HFF-Myc (cell line): ENCODE measurements at regions not wholly inside any gene's neighbourhood (a gene's known extent, or its start where the extent isn't known, plus 50 kb on each side); places are given as distances from the start of the nearest gene placed in this dataset.
"Not testable (repeated sequence)": the region's sequence is repeated elsewhere in the genome, so short reads cannot be mapped to it uniquely, and the experiment has no call there.

Source experiments
- DNase-seq: peaks from one replicate; pipeline ENCODE4 v3.0.0-alpha.2; 2011; ENCODE audit warnings: low read depth; ENCODE audit errors: extremely low read depth
- H3K4me3 ChIP-seq: replicated peaks from 2 replicates; pipeline ENCODE4 v1.5.1; 2011; ENCODE audit warnings: low read depth, mild to moderate bottlenecking, control low read depth, low read length

DNA sequence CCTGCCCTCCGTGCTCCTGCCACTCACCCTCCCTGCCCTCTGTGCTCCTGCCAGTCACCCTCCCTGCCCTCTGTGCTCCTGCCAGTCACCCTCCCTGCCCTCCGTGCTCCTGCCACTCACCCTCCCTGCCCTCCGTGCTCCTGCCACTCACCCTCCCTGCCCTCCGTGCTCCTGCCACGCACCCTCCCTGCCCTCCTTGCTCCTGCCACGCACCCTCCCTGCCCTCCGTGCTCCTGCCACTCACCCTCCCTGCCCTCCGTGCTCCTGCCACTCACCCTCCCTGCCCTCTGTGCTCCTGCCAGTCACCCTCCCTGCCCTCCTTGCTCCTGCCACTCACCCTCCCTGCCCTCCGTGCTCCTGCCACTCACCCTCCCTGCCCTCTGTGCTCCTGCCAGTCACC lies 145.4 kb upstream of the ZNF469 start:
- not testable (repeated sequence) for H3K4me3 ChIP-seq, DNase-seq

DNA sequence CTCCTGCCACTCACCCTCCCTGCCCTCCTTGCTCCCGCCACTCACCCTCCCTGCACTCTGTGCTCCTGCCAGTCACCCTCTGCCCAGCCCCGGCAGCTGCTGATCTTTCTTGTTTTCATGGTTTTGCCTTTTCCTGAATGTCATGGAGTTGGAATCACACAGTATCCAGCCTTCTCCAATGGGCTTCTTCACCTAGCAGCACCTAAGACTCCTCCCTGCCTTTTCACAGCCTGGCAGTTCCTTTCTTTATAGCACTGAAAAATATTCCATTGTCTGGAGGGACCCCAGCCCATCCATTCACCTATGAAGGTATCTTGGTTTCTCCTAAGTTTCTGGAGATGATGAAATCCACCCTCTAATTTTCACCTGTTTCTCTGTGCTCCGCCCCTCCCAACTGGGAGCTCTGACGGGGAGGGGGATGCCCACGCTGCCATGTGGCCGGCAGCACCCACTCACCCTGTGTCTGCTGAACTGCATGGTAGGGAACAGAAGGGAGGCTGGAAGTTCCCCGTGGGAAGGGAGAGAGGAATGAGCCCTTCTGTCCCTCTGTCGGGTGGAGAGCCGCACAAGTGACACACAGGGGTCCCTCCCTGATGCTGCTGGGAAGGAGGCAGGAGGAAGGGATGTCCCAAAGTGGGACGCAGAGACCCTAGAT lies 144.9 kb upstream of the ZNF469 start:
- not testable (repeated sequence) for H3K4me3 ChIP-seq, DNase-seq

DNA sequence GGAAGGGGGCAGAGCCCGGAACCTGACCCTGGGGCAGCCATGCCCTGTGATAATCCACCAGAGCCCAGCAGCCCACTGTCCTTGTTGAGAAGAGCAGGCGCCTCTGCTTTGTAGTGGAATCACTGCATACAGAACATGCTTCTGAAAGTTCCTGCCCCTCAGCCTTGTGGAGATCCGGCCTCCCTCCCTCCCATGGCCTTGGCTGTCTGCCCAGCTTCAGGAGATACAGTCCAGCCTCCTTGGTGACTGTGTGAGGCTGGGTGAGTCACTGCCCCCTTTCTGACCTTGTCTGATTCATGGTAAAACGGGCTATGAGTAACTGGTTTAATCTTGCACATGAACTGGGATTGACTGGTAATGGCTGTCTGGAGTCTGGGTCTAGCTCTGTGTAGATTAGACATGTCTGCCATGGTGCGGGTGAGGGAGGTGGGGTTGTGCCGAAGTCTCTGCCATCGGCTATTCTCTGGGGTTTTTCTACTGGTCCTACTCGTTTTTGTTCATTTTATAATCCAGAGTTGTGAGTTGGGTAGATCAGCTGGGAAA lies 144.0 kb upstream of the ZNF469 start:
- DNase-seq, result peak; percentile 95
- not testable (repeated sequence) for H3K4me3 ChIP-seq

DNA sequence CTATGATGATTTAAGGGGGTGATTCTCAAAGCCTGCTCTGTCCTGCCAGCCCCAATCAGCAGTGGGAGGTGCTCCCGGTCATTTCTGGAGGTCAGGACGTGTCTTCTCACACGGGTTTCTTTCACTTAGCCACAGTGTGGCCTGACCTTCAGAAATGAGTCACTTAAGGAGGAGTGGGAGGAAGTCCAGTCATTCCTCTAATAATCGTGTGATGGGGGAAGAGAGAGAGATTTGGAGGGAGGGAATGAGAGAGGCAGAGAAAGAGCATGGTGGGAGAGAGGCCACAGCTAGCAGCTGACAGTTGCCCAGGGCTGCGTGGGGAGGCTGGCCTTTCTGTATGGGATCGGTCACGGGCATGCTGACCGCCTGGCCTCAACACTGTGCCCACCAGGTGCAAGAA lies 142.6 kb upstream of the ZNF469 start:
- peak; percentile 29 for DNase-seq
- not testable (repeated sequence) for H3K4me3 ChIP-seq

DNA sequence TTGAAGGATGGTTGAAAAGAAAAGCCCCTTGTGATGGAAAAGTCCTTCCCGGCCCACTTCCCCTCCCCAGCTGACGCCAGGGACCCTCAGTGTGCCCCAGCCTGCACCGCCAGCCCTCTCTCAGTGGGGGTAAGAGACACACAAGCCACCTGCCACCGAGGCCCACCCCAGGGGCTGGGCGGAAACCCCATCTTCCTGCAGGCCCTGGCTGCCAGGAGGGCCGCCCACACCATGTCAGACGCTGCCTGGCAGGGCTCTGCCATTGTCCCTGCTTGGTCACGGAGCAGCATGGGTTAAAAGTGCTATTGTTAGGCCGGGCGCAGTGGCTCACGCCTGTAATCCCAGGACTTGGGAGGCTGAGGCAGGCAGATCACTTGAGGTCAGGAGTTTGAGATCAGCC lies 142.0 kb upstream of the ZNF469 start:
- H3K4me3 ChIP-seq, DNase-seq: not testable (repeated sequence)

DNA sequence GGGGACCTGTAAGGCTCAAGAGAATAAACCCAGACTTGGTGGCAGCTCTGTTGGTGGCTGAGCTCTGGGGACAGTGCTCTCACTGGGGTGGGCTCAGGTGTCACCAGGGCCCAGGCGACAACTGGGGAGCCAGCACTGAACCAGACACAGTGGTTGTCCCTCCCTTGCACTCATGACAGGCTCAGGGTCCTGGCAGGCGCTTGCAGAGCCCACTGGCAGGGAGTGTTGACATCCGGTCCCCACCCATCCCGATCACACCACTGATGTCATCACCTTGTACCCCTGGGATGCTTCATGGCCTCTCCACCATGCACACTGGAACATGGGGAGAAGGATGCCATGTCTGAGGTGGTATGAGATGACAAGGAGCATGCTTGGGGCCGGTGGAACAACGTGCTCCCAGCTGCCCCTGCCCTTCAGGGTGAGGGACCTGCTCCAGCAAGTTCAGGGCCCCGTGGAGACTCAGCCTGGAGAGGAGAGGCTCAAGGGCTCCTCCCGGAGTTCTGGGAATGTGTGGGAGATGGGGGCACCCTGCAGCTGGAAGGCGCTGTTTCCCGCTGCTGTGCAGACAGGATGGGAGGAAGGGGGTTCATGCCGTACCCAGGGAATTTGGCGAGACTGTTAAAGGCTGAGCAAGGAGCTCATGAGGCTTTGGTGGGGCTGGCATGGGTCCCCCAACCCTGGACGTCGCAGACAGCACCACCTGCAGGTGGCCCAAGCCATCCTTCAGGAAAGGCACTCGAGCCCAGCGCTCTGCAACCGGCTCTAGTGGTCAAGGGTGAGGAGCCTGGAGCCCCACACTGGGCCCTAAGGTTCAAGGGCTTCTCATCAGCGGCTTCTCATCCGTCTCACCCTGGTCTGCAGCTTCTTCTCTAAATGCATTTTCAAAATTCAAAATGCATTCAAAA lies 141.1 kb upstream of the ZNF469 start:
- not testable (repeated sequence) for H3K4me3 ChIP-seq, DNase-seq

DNA sequence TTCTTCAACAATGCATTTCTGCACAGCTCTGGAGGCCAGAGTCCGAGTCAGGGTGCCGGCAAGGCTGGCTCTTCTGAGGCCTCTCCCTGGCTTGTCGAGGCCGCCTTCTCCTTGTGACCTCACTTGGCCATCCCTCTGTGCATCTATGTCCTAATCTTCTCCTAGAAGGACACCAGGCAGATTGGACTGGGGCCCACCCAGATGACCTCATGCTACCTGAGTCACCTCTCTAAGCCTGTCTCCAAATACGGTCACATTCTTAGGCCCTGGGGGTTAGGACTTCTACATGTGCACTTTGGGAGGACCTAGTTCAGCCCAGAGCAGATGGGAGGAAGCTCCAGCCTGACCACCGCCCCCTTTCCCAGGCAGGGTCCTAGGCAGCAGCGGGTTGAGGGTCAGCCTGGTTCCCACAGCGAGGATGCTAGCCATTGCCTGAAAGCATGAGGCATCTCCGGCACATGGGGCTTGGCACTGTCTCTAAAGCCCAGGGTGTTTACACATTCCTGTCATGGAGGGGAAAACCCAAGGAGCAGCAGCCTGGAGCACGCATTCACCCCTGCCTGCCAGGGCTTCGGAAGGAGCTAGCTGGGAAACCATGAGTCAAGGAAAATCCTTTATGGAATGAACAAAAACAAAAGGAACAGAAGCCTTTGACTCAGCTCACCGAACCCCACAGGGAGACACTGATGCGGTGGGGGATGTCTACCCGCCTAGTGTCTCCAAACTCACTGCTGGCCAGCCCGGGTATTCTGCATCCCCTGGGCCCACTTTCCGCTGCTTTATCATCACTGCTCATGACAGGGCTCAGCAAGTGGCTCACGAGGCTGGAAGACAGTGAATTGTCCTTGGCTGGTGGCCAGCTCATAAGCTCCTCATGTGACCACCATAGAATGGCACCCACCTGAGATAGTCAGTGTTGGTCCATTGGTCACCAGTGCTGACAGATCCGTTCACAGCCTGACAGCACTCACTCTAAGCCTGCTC lies 140.2 kb upstream of the ZNF469 start:
- not testable (repeated sequence) for H3K4me3 ChIP-seq
- DNase-seq, result peak; percentile 79

DNA sequence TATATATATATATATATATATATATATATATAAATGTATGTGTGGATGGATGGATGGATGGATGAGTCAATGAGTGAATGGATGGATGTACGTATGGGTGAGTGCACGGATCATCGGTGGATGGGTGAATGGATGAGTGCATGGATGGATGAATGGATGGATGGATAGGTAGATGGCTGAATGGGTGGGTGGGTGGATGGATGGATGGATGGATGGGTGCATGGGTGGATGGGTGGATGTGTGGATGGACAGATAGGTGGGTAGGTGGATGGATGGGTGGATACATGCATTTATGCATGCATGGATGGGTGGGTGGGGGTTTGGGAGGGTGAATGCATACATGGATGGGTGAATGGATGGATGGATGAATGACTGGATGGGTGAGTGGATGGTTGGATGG lies 138.8 kb upstream of the ZNF469 start:
- not testable (repeated sequence) for DNase-seq, H3K4me3 ChIP-seq

DNA sequence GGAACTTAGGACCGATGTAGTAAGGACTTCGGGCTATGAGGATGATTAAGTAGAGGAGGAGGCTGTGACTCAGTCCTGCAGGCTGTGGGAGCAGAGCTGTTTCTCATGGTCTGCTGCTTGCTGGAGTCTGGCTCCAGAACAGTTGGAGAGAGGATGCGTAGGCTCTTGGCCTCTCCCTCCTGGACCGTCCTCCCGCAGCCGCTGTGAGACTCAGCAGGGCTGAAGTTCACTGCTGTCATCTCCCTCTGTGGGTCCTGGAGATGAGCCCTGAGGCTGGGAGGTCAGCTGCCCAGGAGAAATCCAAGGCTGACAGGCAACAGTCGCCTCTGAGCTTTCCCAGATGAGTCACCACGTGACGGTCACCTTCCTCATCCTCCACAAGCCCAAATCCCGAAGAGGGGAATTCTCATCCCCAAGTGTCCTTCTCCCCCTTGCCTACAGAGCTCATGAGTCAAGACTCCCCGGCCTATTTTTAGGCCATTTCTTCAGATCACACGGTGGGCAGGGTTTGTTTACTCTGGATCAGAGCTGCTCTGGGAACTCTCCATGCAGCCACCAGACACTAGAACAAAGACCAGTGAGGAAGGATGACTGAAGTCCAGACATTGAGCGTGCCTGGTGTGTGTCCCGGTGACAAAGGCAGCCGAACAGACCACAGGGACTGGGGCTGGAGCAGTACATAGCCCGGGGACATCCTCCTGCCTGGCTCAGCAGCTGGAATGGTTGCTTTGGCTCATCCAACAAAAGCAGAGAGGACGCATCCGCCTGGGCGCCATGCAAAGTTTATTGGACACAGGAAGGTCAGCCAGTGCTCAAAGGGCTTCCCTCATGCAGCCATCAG lies 137.3 kb upstream of the ZNF469 start:
- not testable (repeated sequence) for H3K4me3 ChIP-seq
- DNase-seq, result peak; percentile 67

DNA sequence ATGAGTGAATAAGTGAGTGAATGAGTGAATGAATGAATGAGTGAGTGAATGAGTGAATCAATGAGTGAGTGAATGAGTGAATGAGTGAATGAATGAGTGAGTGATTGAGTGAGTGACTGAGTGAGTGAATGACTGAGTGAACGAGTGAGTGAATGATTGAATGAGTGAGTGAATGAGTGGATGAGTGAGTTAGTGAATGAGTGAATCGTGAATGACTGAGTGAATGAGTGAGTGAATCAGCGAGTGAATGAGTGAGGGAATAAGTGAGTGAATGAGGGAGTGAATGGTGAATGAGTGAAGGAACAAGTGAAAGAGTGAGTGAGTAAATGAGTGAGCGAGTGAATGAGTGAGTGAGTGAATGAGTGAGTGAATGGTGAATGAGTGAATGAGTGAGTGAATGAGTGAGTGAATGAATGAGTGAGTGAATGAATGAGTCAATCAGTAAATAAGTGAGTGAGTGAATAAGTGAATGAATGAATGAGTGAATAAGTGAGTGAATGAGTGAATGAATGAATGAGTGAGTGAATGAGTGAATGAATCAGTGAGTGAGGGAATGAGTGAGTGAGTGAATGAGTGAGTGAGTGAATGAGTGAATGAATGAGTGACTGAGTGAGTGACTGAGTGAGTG lies 135.7 kb upstream of the ZNF469 start:
- DNase-seq, H3K4me3 ChIP-seq: not testable (repeated sequence)

DNA sequence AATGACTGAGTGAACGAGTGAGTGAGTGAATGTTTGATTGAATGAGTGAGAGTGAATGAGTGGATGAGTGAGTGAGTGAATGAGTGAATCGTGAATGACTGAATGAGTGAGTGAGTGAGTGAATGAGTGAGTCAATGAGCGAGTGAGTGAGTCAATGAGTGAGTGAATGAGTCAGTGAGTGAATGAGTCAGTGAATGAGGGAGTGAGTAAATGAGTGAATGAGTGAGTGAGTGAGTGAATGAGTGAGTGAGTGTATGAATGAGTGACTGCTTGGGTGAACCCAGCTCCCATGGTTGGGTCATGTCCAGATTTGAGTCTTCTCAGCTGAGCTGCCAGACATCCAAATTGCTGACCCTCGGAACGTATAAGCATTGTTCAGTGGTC lies 135.2 kb upstream of the ZNF469 start:
- not testable (repeated sequence) for DNase-seq, H3K4me3 ChIP-seq

DNA sequence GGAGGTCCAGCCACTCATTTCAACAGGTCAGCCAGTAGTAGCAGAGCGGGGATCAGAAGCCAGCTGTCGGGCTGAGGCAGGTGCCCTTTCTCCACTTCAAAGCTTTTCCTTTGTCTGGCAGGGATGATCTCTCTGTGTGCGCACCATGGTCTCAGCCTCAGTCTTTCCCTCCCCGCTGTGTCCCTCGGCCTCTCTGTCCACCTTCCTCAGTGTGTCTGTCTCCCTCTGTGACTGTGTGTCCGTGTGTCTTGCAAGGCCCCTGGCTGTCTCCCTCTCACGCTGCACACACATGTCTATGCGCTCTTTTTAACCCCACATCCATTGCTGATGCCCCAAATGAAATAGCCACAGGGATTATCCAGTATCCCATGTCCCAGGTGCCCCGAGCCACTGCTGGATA lies 134.0 kb upstream of the ZNF469 start:
- not testable (repeated sequence) for DNase-seq, H3K4me3 ChIP-seq

DNA sequence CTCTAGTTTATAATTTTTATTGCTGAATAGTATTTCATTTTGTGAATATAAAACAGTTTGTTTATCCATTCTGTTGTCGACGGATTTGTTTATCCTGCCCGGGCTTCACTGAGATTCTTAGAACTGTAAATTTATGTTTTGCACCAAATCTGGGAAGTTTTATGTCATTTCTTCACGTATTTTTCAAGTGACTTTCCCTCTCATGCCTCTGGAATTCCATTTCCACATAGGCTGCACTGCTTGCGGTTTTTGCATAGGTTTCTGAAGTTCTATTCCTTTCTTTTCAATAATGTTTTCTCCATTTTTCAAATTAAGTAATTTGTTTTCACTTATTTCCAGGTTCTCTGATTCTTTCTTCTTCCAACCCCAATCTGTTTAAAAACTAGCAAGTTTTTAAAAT lies 132.4 kb upstream of the ZNF469 start:
- H3K4me3 ChIP-seq, DNase-seq: not testable (repeated sequence)

DNA sequence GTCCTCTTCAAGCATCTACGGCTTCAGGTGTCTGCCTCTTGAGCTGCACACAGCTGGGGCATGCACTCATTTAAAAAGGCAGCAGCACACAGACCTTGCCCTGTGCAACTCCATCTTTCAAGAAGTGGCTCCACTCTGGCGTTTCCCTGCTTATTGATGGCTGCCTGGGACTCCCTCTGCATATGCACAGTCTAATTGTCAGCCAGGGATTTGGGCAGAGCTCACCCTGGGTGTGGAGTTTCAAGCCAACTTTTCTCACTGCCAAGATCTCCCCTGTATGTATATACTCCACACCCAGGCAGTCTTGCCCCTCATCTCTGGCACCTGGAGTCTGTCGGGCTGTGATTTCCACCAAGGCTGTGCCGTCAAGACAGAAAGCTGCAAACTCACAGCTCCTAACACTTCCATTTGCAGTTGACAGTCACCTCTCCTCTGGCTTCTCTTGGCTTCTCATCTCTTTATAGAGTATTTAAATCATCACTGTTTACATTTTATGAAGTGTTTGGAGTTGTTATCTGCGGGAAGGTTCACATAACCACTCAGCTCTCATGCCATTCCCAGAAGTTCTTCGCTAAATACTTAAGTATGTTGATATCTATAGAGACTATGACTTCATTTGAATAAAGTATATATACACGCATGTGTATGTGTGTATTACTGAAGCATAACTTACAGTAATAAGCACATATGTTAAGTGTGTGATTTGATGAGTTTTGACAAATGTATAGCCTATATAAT lies 130.5 kb upstream of the ZNF469 start:
- not testable (repeated sequence) for DNase-seq, H3K4me3 ChIP-seq

DNA sequence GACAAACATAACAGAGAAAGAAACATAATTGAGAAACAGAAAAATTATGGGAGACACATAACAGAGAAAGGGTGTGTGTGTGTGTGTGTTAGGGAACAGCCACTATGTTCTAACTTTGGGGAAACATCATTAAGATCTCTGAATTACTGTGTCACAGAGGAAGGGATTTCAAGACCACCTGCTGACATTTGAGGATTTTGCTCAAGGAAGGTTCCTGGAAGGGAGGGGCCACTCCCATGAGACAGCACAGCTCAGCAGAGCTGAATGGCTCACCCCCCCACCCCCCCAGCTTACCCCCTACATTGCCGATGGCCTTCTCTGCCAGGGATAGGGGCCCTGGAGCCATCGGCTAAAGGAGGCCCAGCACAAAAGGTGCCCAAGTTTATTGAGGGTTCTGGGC lies 124.6 kb upstream of the ZNF469 start:
- H3K4me3 ChIP-seq, DNase-seq: not testable (repeated sequence)

DNA sequence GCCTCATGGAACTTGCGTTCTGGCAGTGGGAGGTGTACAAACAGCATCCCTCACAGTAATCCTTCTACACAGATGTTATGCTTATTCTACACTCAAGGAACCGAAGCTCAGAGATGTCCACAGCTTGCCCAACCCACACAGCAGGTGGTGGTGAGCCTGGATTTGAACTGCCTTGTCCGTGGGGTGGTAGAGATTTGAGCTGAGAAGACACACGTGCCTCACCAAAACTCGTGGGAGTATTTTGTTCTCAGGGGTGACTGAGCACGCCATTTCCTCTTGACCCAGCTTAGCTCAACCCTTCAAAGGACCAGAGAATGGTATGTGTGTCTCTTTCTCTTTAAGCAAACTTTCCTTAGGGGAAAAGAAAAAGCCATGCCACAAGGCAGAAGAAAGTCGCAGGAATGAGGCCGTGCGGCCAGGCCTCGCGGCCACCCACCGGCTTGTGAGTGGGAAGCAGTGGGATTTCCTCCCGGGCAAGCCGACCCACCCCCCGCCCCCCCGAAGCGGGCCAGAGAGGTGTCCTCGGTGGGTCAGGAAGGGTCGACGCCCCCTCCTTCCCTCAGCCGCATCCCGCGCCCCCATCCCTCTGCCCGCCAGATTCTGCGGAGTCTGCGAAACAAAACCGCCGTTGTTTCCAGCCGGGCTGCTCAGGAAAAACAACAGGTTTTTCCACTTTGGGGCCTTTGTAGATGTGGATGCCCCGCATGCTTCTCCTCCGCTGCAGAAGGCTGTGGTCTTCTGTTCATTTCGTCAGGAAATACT lies 123.8 kb upstream of the ZNF469 start:
- DNase-seq, H3K4me3 ChIP-seq: not testable (repeated sequence)
